GM12878 (cell line): ENCODE measurements at regions not wholly inside any gene's neighbourhood (a gene's known extent, or its start where the extent isn't known, plus 50 kb on each side); places are given as distances from the start of the nearest gene placed in this dataset.

ENCODE experiments used
- ATAC-seq: fragments of 200-7000 bp; cut with Tn5 transposase; 3 replicates; pipeline ENCODE4 v1.9.1; 2020; ENCODE audit warnings: mild to moderate bottlenecking, moderate library complexity
- BruUV-seq: library from RNA; stranded (reverse); fragments of 400-500 nt; replicated peaks from 2 replicates; lab custom pipeline; 2021; lab: Mats Ljungman, UMichigan
- CTCF ChIA-PET: fragments of 300-600 bp; sonication (Branson Sonifier 250); formaldehyde crosslinking; extraction: SDS; loops from one replicate; lab custom pipeline; 2021; ENCODE audit warnings: inconsistent platforms; lab: Yijun Ruan, JAX
- POLR2A ChIA-PET: fragments of 350-600 bp; formaldehyde crosslinking; extraction: SDS; loops from one replicate; lab custom pipeline; 2021; ENCODE audit warnings: inconsistent platforms; lab: Charles Lee
- RAD21 ChIA-PET: fragments of 300-600 bp; sonication (Branson Sonifier 250); formaldehyde crosslinking; loops from one replicate; lab custom pipeline; 2023; ENCODE audit warnings: antibody characterized with exemption; ENCODE audit not compliant: unreplicated experiment; lab: Charles Lee
- SMC1A ChIA-PET: fragments of 300-600 bp; sonication (Branson Sonifier 250); formaldehyde crosslinking; loops from one replicate; lab custom pipeline; 2023; ENCODE audit not compliant: unreplicated experiment, uncharacterized antibody; lab: Charles Lee
- DNase-seq: peaks from one replicate; pipeline ENCODE4 v3.0.0-alpha.2; 2011; ENCODE audit warnings: low read depth, low spot score
- FAIRE-seq: peaks from 3 replicates; lab custom pipeline; 2011; peaks lifted over from hg19 to GRCh38; lab: Jason Lieb, UNC
- H2AFZ ChIP-seq: 2 replicates; pipeline ENCODE4 v1.6.0; 2011; ENCODE audit warnings: low read depth, low read length, control low read depth; ENCODE audit not compliant: control insufficient read depth
- H3K27ac ChIP-seq: 2 replicates; pipeline ENCODE4 v1.5.1; 2011; ENCODE audit warnings: control low read depth; ENCODE audit not compliant: control insufficient read depth, insufficient read depth
- H3K27me3 ChIP-seq, 2 experiments: replicated peaks in 1 of 2; 2 replicates each; pipeline versions ENCODE4 v1.6.0 to v1.6.1; 2011; ENCODE audit warnings: low read length in 1 of 2; ENCODE audit not compliant: control insufficient read depth in 2 of 2, insufficient read depth in 2 of 2
- H3K36me3 ChIP-seq, 2 experiments: 2 replicates each; pipeline ENCODE4 v1.5.1; 2011; ENCODE audit warnings: low read length in 1 of 2; ENCODE audit not compliant: control insufficient read depth in 2 of 2, insufficient read depth in 2 of 2
- H3K4me1 ChIP-seq: 2 replicates; pipeline ENCODE4 v1.6.1; 2011; ENCODE audit warnings: mild to moderate bottlenecking, low read length, moderate library complexity, mixed read lengths; ENCODE audit not compliant: control insufficient read depth, insufficient read depth
- H3K4me2 ChIP-seq: 2 replicates; pipeline ENCODE4 v1.6.0; 2011; ENCODE audit warnings: control low read depth; ENCODE audit not compliant: control insufficient read depth, insufficient read depth
- H3K4me3 ChIP-seq: fragments of 200-600 bp; sonication (generic); 2 replicates; pipeline ENCODE4 v1.5.1; 2016
- H3K79me2 ChIP-seq: 2 replicates; pipeline ENCODE4 v1.6.0; 2011; ENCODE audit warnings: low read length; ENCODE audit not compliant: control insufficient read depth, insufficient read depth
- H3K9ac ChIP-seq: 2 replicates; pipeline ENCODE4 v1.8.0; 2011; ENCODE audit warnings: low read length, control low read depth, mixed read lengths; ENCODE audit not compliant: control insufficient read depth, insufficient read depth
- H3K9me3 ChIP-seq: replicated peaks from 3 replicates; pipeline ENCODE4 v1.5.1; 2011; ENCODE audit warnings: mild to moderate bottlenecking, low read length; ENCODE audit not compliant: control insufficient read depth, insufficient read depth
- H4K20me1 ChIP-seq: 2 replicates; pipeline ENCODE4 v1.6.0; 2011; ENCODE audit not compliant: control insufficient read depth, insufficient read depth
- ASH2L ChIP-seq: fragments of 300-600, 200-600 bp; sonication (generic); IDR thresholded peaks from 2 replicates; pipeline ENCODE4 v1.6.1; 2017; ENCODE audit warnings: low read depth, mild to moderate bottlenecking, borderline replicate concordance
- ATF7 ChIP-seq: fragments of 450-650 bp; IDR thresholded peaks from 2 replicates; pipeline ENCODE4 v1.6.1; 2016; ENCODE audit warnings: low read depth, mild to moderate bottlenecking
- BACH1 ChIP-seq: fragments of 450-650 bp; IDR thresholded peaks from 2 replicates; pipeline ENCODE4 v1.6.1; 2017; ENCODE audit warnings: mild to moderate bottlenecking, borderline replicate concordance
- BHLHE40 ChIP-seq, 2 experiments: fragments of 450-650 bp in 1 of 2; IDR thresholded peaks; 2 replicates each; pipeline ENCODE4 v1.6.1; 2011 to 2017; ENCODE audit warnings: low read depth in 2 of 2, borderline replicate concordance in 1 of 2, improper control_type of control experiment in 1 of 2, low read length in 1 of 2, mild to moderate bottlenecking in 1 of 2
- BRCA1 ChIP-seq: IDR thresholded peaks from 2 replicates; pipeline ENCODE4 v1.6.1; 2011; ENCODE audit warnings: low read depth, low read length, improper control_type of control experiment
- CBX3 ChIP-seq: fragments of 200-600 bp; sonication (generic); IDR thresholded peaks from 2 replicates; pipeline ENCODE4 v1.6.1; 2016; ENCODE audit warnings: low read depth, borderline replicate concordance
- CHD2 ChIP-seq: IDR thresholded peaks from 2 replicates; pipeline ENCODE4 v1.6.1; 2011; ENCODE audit warnings: low read depth, low read length, improper control_type of control experiment, borderline replicate concordance
- CREB1 ChIP-seq: IDR thresholded peaks from 2 replicates; pipeline ENCODE4 v1.6.1; 2012; ENCODE audit warnings: low read depth, mild to moderate bottlenecking, inconsistent platforms
- EGR1 ChIP-seq, 2 experiments: IDR thresholded peaks; 1 replicate in 1 of 2; 2 replicates in 1 of 2; pipeline ENCODE4 v1.6.1; 2011 to 2012; ENCODE audit warnings: low read depth in 2 of 2, low read length in 2 of 2, borderline replicate concordance in 1 of 2, mild to moderate bottlenecking in 1 of 2, moderate library complexity in 1 of 2
- EP300 ChIP-seq, 2 experiments: fragments of 150-350 bp in 1 of 2; IDR thresholded peaks; 2 replicates each; pipeline ENCODE4 v1.6.1; 2011 to 2012; ENCODE audit warnings: low read depth in 2 of 2, low read length in 2 of 2, borderline replicate concordance in 1 of 2, improper control_type of control experiment in 1 of 2, inconsistent platforms in 1 of 2; ENCODE audit not compliant: control insufficient read depth in 1 of 2
- FOS ChIP-seq: IDR thresholded peaks from 3 replicates; pipeline ENCODE4 v1.6.1; 2011; ENCODE audit warnings: borderline replicate concordance; ENCODE audit not compliant: insufficient read length; ENCODE audit errors: extremely low read depth
- HDAC6 ChIP-seq: fragments of 200-600 bp; sonication (generic); IDR thresholded peaks from one replicate; pipeline ENCODE4 v1.8.0; 2017; ENCODE audit warnings: antibody characterized with exemption; ENCODE audit not compliant: unreplicated experiment
- IRF4 ChIP-seq: IDR thresholded peaks from 2 replicates; pipeline ENCODE4 v1.6.1; 2011; ENCODE audit warnings: low read depth, low read length
- MEF2B ChIP-seq: fragments of 450-650 bp; IDR thresholded peaks from 2 replicates; pipeline ENCODE4 v1.6.1; 2018; ENCODE audit warnings: mild to moderate bottlenecking, moderate library complexity; ENCODE audit not compliant: partially characterized antibody, poor library complexity, severe bottlenecking
- MYC ChIP-seq: IDR thresholded peaks from 2 replicates; pipeline ENCODE4 v1.6.1; 2011; ENCODE audit warnings: mild to moderate bottlenecking, low read length, moderate library complexity, inconsistent platforms; ENCODE audit not compliant: insufficient read depth, insufficient replicate concordance, insufficient read length, severe bottlenecking
- NFXL1 ChIP-seq: fragments of 450-650 bp; IDR thresholded peaks from 2 replicates; pipeline ENCODE4 v1.6.1; 2017; ENCODE audit warnings: antibody characterized with exemption, mild to moderate bottlenecking, borderline replicate concordance
- SUZ12 ChIP-seq: fragments of 200-600 bp; sonication (generic); IDR thresholded peaks from one replicate; pipeline ENCODE4 v1.6.1; 2018; ENCODE audit warnings: antibody characterized with exemption, mild to moderate bottlenecking; ENCODE audit not compliant: unreplicated experiment
- TCF3 ChIP-seq: IDR thresholded peaks from 2 replicates; pipeline ENCODE4 v1.6.1; 2012; ENCODE audit warnings: low read depth, mild to moderate bottlenecking, low read length, borderline replicate concordance; ENCODE audit not compliant: insufficient read depth
- WGBS: methylation state at CpG from one replicate; pipeline ENCODE4 v1.1.6; 2016; ENCODE audit warnings: low lambda C conversion rate; ENCODE audit not compliant: insufficient replicate concordance, insufficient coverage; ENCODE audit errors: missing lambda C conversion rate; 5-methylcytosine and 5-hydroxymethylcytosine counted together
- in situ Hi-C: fragments of 300-500 bp; cut with MboI; formaldehyde crosslinking; loops from 9 replicates; pipeline ENCODE4 v1.14.3; 2018; ENCODE audit warnings: mixed read lengths
- intact Hi-C: fragments of 100-400 bp; cut with micrococcal nuclease; formaldehyde crosslinking; loops from one replicate; pipeline ENCODE4 v1.14.2; 2022; ENCODE audit not compliant: unreplicated experiment
- TF ChIP-seq, protein P1 (sequence below): IDR thresholded peaks from 2 replicates; pipeline ENCODE4 v1.6.1; 2011; ENCODE audit warnings: mild to moderate bottlenecking, low read depth, low read length, moderate library complexity; ENCODE audit not compliant: insufficient replicate concordance

GRCh38 chr11:10386361-10386760 is 68.7 kb upstream of the AMPD3 start:
- Histone ChIP-seq H3K27me3 (peaks cover 0 to 5% of the 10 kb centered on the region in 2 experiments; a peak in 1 of 4 replicates), H3K4me2 (no peak overlapping the region), H3K9ac (no peak overlapping the region), H2AFZ (no peak overlapping the region), H3K79me2 (no peaks in the 10 kb centered on the region), H3K36me3 (no peaks in the 10 kb centered on the region), H3K27ac (no peak overlapping the region), H3K4me1 (no peaks in the 10 kb centered on the region), H3K9me3 (no peaks in the 10 kb centered on the region; the same call in 2 of the 3 replicates), H3K4me3 (no peak overlapping the region), H4K20me1 (no peaks in the 10 kb centered on the region)
- POLR2A ChIA-PET, result no interaction called here
- BruUV-seq, result no TSS peak
- TF ChIP-seq CREB1 (no peak), BRCA1 (no peak), FOS (no peak), SUZ12 (no peak), BHLHE40 (IDR thresholded peaks at IDR 0.05; ENCODE audit: borderline replicate concordance in 1 of 2, low read depth in 2 of 2, low read length in 1 of 2) (no peak), MYC (no peak), CBX3 (no peak), ATF7 (no peak), CHD2 (no peak), EP300 (IDR thresholded peaks at IDR 0.05; ENCODE audit: borderline replicate concordance in 1 of 2, control insufficient read depth in 1 of 2, low read depth in 2 of 2, low read length in 2 of 2) (no peak), BACH1 (no peak), TCF3 (no peak), ASH2L (no peak), IRF4 (no peak), HDAC6 (no peak), MEF2B (no peak), EGR1 (IDR thresholded peaks at IDR 0.05; ENCODE audit: borderline replicate concordance in 1 of 2, low read depth in 2 of 2, low read length in 2 of 2) (no peak), NFXL1 (no peak)
- TF ChIP-seq, protein P1, sequence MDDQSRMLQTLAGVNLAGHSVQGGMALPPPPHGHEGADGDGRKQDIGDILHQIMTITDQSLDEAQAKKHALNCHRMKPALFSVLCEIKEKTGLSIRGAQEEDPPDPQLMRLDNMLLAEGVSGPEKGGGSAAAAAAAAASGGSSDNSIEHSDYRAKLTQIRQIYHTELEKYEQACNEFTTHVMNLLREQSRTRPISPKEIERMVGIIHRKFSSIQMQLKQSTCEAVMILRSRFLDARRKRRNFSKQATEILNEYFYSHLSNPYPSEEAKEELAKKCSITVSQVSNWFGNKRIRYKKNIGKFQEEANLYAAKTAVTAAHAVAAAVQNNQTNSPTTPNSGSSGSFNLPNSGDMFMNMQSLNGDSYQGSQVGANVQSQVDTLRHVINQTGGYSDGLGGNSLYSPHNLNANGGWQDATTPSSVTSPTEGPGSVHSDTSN, result no peak
- CTCF ChIA-PET, result interaction anchor here (1.0 kb wide), 1 partner anchor 20 kb away, joined by 3 read pairs; no protein-coding TSS in a partner anchor
- FAIRE-seq (no peak), ATAC-seq (no peak), DNase-seq (no peak)
- intact Hi-C loops, result no loop called here
- SMC1A ChIA-PET, result no interaction called here
- RAD21 ChIA-PET, result no interaction called here
- 21% methylated on average over 5 of the region's 5 CpGs for WGBS
- in situ Hi-C loops, result no loop called here
